HCEC 1CT (cell line): ENCODE measurements at regions not wholly inside any gene's neighbourhood (a gene's known extent, or its start where the extent isn't known, plus 50 kb on each side); places are given as distances from the start of the nearest gene placed in this dataset.
"Not testable (repeated sequence)": the region's sequence is repeated elsewhere in the genome, so short reads cannot be mapped to it uniquely, and the experiment has no call there.

Experiments
- DNase-seq: peaks from one replicate; pipeline ENCODE4 v3.0.0-alpha.2; 2017

GRCh38 chr16:51523400-51523799 lies 372.3 kb upstream of the SALL1 start:
- DNase-seq = no peak

GRCh38 chr16:51522902-51523301 lies 371.8 kb upstream of the SALL1 start:
- no peak for DNase-seq

- not testable (repeated sequence) for DNase-seq
Measured at GRCh38 chr16:51516960-51517359, 365.9 kb upstream of the SALL1 start.

- DNase-seq = no peak
Measured at GRCh38 chr16:51510416-51510815, 359.3 kb upstream of the SALL1 start.

- DNase-seq = no peak
Measured at GRCh38 chr16:51509336-51509735, 358.3 kb upstream of the SALL1 start.

GRCh38 chr16:51508490-51509212 lies 357.6 kb upstream of the SALL1 start:
- peak; percentile 51 for DNase-seq

- DNase-seq = no peak
Measured at GRCh38 chr16:51507286-51507685, 356.2 kb upstream of the SALL1 start.

GRCh38 chr16:51500306-51500705 lies 349.2 kb upstream of the SALL1 start:
- DNase-seq = peak; percentile 30

- no peak for DNase-seq
Measured at GRCh38 chr16:51497541-51498211, 346.6 kb upstream of the SALL1 start.

- no peak for DNase-seq
Measured at GRCh38 chr16:51490866-51491265, 339.8 kb upstream of the SALL1 start.

GRCh38 chr16:51487880-51488279 lies 336.8 kb upstream of the SALL1 start:
- no peak for DNase-seq

GRCh38 chr16:51474414-51475091 lies 323.5 kb upstream of the SALL1 start:
- DNase-seq = no peak

GRCh38 chr16:51473091-51473490 lies 322.0 kb upstream of the SALL1 start:
- DNase-seq = no peak

- no peak for DNase-seq
Measured at GRCh38 chr16:51470492-51470891, 319.4 kb upstream of the SALL1 start.

GRCh38 chr16:51464996-51465395 lies 313.9 kb upstream of the SALL1 start:
- peak; percentile 60 for DNase-seq

GRCh38 chr16:51461255-51461654 lies 310.2 kb upstream of the SALL1 start:
- DNase-seq = no peak

GRCh38 chr16:51458356-51459140 lies 307.5 kb upstream of the SALL1 start:
- DNase-seq = no peak

- no peak for DNase-seq
Measured at GRCh38 chr16:51457775-51458174, 306.7 kb upstream of the SALL1 start.

GRCh38 chr16:51455398-51455797 lies 304.3 kb upstream of the SALL1 start:
- no peak for DNase-seq

- no peak for DNase-seq
Measured at GRCh38 chr16:51453251-51453650, 302.2 kb upstream of the SALL1 start.

GRCh38 chr16:51450909-51451308 lies 299.8 kb upstream of the SALL1 start:
- DNase-seq = no peak

- no peak for DNase-seq
Measured at GRCh38 chr16:51450376-51450775, 299.3 kb upstream of the SALL1 start.

- DNase-seq = no peak
Measured at GRCh38 chr16:51449441-51449840, 298.4 kb upstream of the SALL1 start.
